GM13976 (cell line): ENCODE measurements at regions not wholly inside any gene's neighbourhood (a gene's known extent, or its start where the extent isn't known, plus 50 kb on each side); places are given as distances from the start of the nearest gene placed in this dataset.

Source experiments
- DNase-seq: peaks from one replicate; pipeline ENCODE4 v3.0.0; 2012; ENCODE audit warnings: low spot score
- CTCF ChIP-seq: IDR thresholded peaks from 2 replicates; pipeline ENCODE4 v1.5.1; 2012; ENCODE audit warnings: borderline replicate concordance, mild to moderate bottlenecking; ENCODE audit not compliant: insufficient read depth; ENCODE audit errors: extremely low read depth, missing control alignments, control extremely low read depth
- in situ Hi-C: fragments of 300-500 bp; cut with MboI; formaldehyde crosslinking; loops from one replicate; pipeline ENCODE4 v1.12.0; 2022; ENCODE audit warnings: low sequenced_read_pairs, mixed read lengths, inconsistent platforms; ENCODE audit not compliant: unreplicated experiment

- in situ Hi-C loops: loop anchor here (10.0 to 25.0 kb wide), 3 partner anchors 255 to 918 kb away; no protein-coding TSS in a partner anchor
- no peak for DNase-seq
- no peak for TF ChIP-seq CTCF
Measured at GRCh38 chr3:168219530-168219929, 123.8 kb upstream of the GOLIM4 start.

DNA sequence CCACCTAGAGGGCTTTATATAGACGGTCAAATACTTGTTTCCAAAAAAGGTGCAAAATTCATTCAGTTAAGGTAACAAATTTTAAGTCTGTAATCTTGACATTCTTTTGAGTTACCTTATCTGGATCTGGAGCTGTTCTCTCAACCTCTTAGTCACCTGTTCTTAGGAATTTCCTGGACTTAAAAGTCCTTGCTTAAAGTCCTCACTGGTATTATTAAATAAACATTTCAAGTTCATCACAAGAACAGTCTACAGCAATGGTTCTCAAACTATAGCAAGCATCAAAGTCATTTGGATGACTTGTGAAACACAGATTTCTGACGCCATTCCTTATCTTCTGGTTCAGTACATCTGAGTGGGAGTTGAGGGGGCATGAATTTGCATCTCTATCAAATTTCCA lies 122.9 kb upstream of the GOLIM4 start:
- no peak for DNase-seq
- no peak for TF ChIP-seq CTCF
- in situ Hi-C loops: loop anchor here (10.0 to 25.0 kb wide), 3 partner anchors 256 to 919 kb away; no protein-coding TSS in a partner anchor

- DNase-seq: no peak
- no peak for TF ChIP-seq CTCF
- in situ Hi-C loops: loop anchor here (10.0 to 25.0 kb wide), 3 partner anchors 258 to 920 kb away; no protein-coding TSS in a partner anchor
Measured at GRCh38 chr3:168216851-168217250, 121.1 kb upstream of the GOLIM4 start.

GRCh38 chr3:168213920-168214319 lies 118.2 kb upstream of the GOLIM4 start:
- peak; percentile 33 for DNase-seq
- no peak for TF ChIP-seq CTCF
- in situ Hi-C loops: loop anchor here (10.0 to 25.0 kb wide), 3 partner anchors 261 to 923 kb away; no protein-coding TSS in a partner anchor

DNA sequence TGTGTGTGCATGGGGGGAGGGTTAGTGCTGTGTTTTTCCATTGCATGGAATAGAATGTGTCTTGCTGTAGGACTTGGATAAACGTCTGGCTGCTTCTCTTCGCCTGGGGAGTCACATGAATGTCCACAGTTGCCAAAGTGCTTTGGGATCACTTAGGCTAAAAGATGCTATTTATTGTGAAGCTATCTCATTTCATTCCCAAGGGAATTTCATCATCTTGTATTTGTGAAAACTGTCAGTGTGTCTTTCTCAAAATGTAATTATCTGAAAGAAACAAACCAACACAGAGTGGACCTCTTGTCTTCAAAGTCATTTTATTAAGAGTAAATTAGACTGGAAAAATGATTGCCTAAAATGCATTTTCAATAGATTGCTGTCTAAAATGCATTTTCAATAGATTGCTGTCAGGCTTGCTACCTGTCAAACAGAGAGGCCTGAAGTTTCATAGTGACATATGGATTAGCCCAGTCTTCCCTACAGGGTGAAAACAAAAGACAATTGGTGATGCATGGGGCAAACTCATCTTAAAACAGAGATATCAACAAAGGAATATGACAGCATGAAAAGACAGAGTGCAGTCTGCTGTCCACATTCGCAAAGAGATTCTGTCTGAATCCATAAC lies 117.1 kb upstream of the GOLIM4 start:
- TF ChIP-seq CTCF: no peak
- in situ Hi-C loops: loop anchor here (10.0 to 25.0 kb wide), 3 partner anchors 262 to 925 kb away; no protein-coding TSS in a partner anchor
- no peak for DNase-seq

- in situ Hi-C loops: loop anchor here (25.0 kb wide), 2 partner anchors 657 to 932 kb away; no protein-coding TSS in a partner anchor
- TF ChIP-seq CTCF: no peak
- DNase-seq: no peak
Measured at GRCh38 chr3:168205451-168205850, 109.7 kb upstream of the GOLIM4 start.
